Rectal smooth muscle tissue (tissue), 1 donor: ENCODE measurements at regions not wholly inside any gene's neighbourhood (a gene's known extent, or its start where the extent isn't known, plus 50 kb on each side); places are given as distances from the start of the nearest gene placed in this dataset.
"Not testable (repeated sequence)": the region's sequence is repeated elsewhere in the genome, so short reads cannot be mapped to it uniquely, and the experiment has no call there.

Source experiments
- H3K27ac ChIP-seq: one replicate; pipeline ENCODE4 v1.7.0; 2013; ENCODE audit warnings: low read depth, low read length, inconsistent platforms
- H3K27me3 ChIP-seq: one replicate; pipeline ENCODE4 v1.7.0; 2013; ENCODE audit warnings: low read length; ENCODE audit not compliant: control insufficient read depth, insufficient read depth
- H3K36me3 ChIP-seq: one replicate; pipeline ENCODE4 v1.7.0; 2013; ENCODE audit warnings: low read length; ENCODE audit not compliant: control insufficient read depth, insufficient read depth
- H3K4me1 ChIP-seq: one replicate; pipeline ENCODE4 v1.7.0; 2013; ENCODE audit warnings: low read length; ENCODE audit not compliant: control insufficient read depth, insufficient read depth
- H3K4me3 ChIP-seq: one replicate; pipeline ENCODE4 v1.7.0; 2013; ENCODE audit warnings: low read length
- H3K9ac ChIP-seq: one replicate; pipeline ENCODE4 v1.7.0; 2013; ENCODE audit warnings: low read length

- Histone ChIP-seq H3K36me3 (no peaks in the 10 kb centered on the region), H3K27me3 (no peaks in the 10 kb centered on the region), H3K4me1 (no peaks in the 10 kb centered on the region), H3K27ac (no peak overlapping the region), H3K4me3 (no peak overlapping the region), H3K9ac (no peak overlapping the region)
These were observed 133.3 kb upstream of the NOL4 start for GRCh38 chr18:34357944-34358580.

- H3K27ac ChIP-seq: no peak overlapping the region
- no peaks in the 10 kb centered on the region for H3K36me3 ChIP-seq
- H3K27me3 ChIP-seq: no peaks in the 10 kb centered on the region
- H3K4me1 ChIP-seq: no peaks in the 10 kb centered on the region
- H3K9ac ChIP-seq: no peak overlapping the region
- H3K4me3 ChIP-seq: no peak overlapping the region
These were observed 134.2 kb upstream of the NOL4 start for GRCh38 chr18:34358923-34359322.

- Histone ChIP-seq H3K36me3 (no peaks in the 10 kb centered on the region), H3K27ac (no peak overlapping the region), H3K4me1 (no peaks in the 10 kb centered on the region)
These were observed 140.0 kb upstream of the NOL4 start for GRCh38 chr18:34364699-34365098.

GRCh38 chr18:34370704-34371395, 146.1 kb upstream of the NOL4 start:
- Histone ChIP-seq H3K4me1 (no peaks in the 10 kb centered on the region), H3K36me3 (no peaks in the 10 kb centered on the region), H3K9ac (no peak overlapping the region), H3K4me3 (no peak overlapping the region), H3K27ac (no peak overlapping the region), H3K27me3 (no peaks in the 10 kb centered on the region)

More at GRCh38 chr18:34364699-34365098, 140.0 kb upstream of the NOL4 start:
- Histone ChIP-seq H3K27me3 (no peaks in the 10 kb centered on the region), H3K4me3 (no peak overlapping the region), H3K9ac (no peak overlapping the region)

GRCh38 chr18:34380326-34380725, 155.6 kb upstream of the NOL4 start:
- no peaks in the 10 kb centered on the region for H3K27me3 ChIP-seq
- H3K4me1 ChIP-seq: no peaks in the 10 kb centered on the region
- H3K27ac ChIP-seq: no peak overlapping the region
- no peak overlapping the region for H3K9ac ChIP-seq
- H3K36me3 ChIP-seq: no peaks in the 10 kb centered on the region
- no peak overlapping the region for H3K4me3 ChIP-seq

GRCh38 chr18:34385311-34385710, 160.6 kb upstream of the NOL4 start:
- H3K4me1 ChIP-seq: no peaks in the 10 kb centered on the region
- no peak overlapping the region for H3K27ac ChIP-seq
- no peak overlapping the region for H3K4me3 ChIP-seq
- no peaks in the 10 kb centered on the region for H3K36me3 ChIP-seq
- H3K9ac ChIP-seq: no peak overlapping the region
- no peaks in the 10 kb centered on the region for H3K27me3 ChIP-seq

GRCh38 chr18:34386803-34387202, 162.1 kb upstream of the NOL4 start:
- no peaks in the 10 kb centered on the region for H3K4me1 ChIP-seq
- H3K27ac ChIP-seq: no peak overlapping the region
- no peaks in the 10 kb centered on the region for H3K36me3 ChIP-seq
- no peak overlapping the region for H3K9ac ChIP-seq
- H3K4me3 ChIP-seq: no peak overlapping the region
- H3K27me3 ChIP-seq: no peaks in the 10 kb centered on the region

GRCh38 chr18:34397286-34397896, 172.7 kb upstream of the NOL4 start:
- H3K27me3 ChIP-seq: no peaks in the 10 kb centered on the region
- no peaks in the 10 kb centered on the region for H3K4me1 ChIP-seq
- H3K9ac ChIP-seq: no peak overlapping the region
- H3K27ac ChIP-seq: no peak overlapping the region
- no peaks in the 10 kb centered on the region for H3K36me3 ChIP-seq
- H3K4me3 ChIP-seq: no peak overlapping the region

- no peaks in the 10 kb centered on the region for H3K27me3 ChIP-seq
- H3K27ac ChIP-seq: no peak overlapping the region
- H3K9ac ChIP-seq: no peak overlapping the region
- H3K4me1 ChIP-seq: no peaks in the 10 kb centered on the region
- H3K36me3 ChIP-seq: no peaks in the 10 kb centered on the region
- H3K4me3 ChIP-seq: no peak overlapping the region
These were observed 175.2 kb upstream of the NOL4 start for GRCh38 chr18:34399892-34400291.

- Histone ChIP-seq H3K4me1 (no peaks in the 10 kb centered on the region), H3K27me3 (no peaks in the 10 kb centered on the region), H3K9ac (no peak overlapping the region), H3K27ac (no peak overlapping the region), H3K36me3 (no peaks in the 10 kb centered on the region), H3K4me3 (no peak overlapping the region)
These were observed 176.1 kb upstream of the NOL4 start for GRCh38 chr18:34400834-34401233.

GRCh38 chr18:34401775-34402174, 177.1 kb upstream of the NOL4 start:
- Histone ChIP-seq H3K27ac (no peak overlapping the region), H3K4me3 (no peak overlapping the region), H3K36me3 (no peaks in the 10 kb centered on the region), H3K4me1 (no peaks in the 10 kb centered on the region), H3K9ac (no peak overlapping the region), H3K27me3 (no peaks in the 10 kb centered on the region)

- not testable (repeated sequence) for H3K36me3 ChIP-seq, H3K4me3 ChIP-seq, H3K27ac ChIP-seq, H3K9ac ChIP-seq, H3K4me1 ChIP-seq, H3K27me3 ChIP-seq
These were observed 182.8 kb upstream of the NOL4 start for GRCh38 chr18:34407471-34407870.

- H3K36me3 ChIP-seq: no peaks in the 10 kb centered on the region
- no peak overlapping the region for H3K4me3 ChIP-seq
- H3K4me1 ChIP-seq: no peaks in the 10 kb centered on the region
- H3K27me3 ChIP-seq: no peaks in the 10 kb centered on the region
- H3K27ac ChIP-seq: no peak overlapping the region
- no peak overlapping the region for H3K9ac ChIP-seq
These were observed 187.2 kb upstream of the NOL4 start for GRCh38 chr18:34411952-34412351.
